T47D (cell line): ENCODE measurements at regions not wholly inside any gene's neighbourhood (a gene's known extent, or its start where the extent isn't known, plus 50 kb on each side); places are given as distances from the start of the nearest gene placed in this dataset.
A peak's percentile ranks its signal among the peaks of the same experiment; 100 is the strongest.

Experiments
- DNase-seq, 2 experiments: peaks; one replicate each; pipeline versions ENCODE4 v3.0.0 to v3.0.0-alpha.2; 2011 to 2012; ENCODE audit warnings: low read depth in 1 of 2, low spot score in 1 of 2
- JUND ChIP-seq: IDR thresholded peaks from 2 replicates; pipeline ENCODE4 v1.6.1; 2012; ENCODE audit warnings: low read depth
- in situ Hi-C: cut with HindIII; loops from 2 replicates; pipeline ENCODE4 v1.10.0; 2016; ENCODE audit warnings: low sequenced_read_pairs, low pct_unique_long_range_greater_than_20kb

- DNase-seq = no peak
- TF ChIP-seq JUND = no peak
- in situ Hi-C loops = no loop called here
These were observed 79.7 kb downstream of the TMEM17 start for GRCh38 chr2:62426154-62426912.

GRCh38 chr2:62425684-62426083, 80.3 kb downstream of the TMEM17 start:
- in situ Hi-C loops = no loop called here
- DNase-seq = no peak
- TF ChIP-seq JUND = no peak

GRCh38 chr2:62424899-62425298, 81.1 kb downstream of the TMEM17 start:
- in situ Hi-C loops = no loop called here
- DNase-seq = peak in 1 of 2 experiments; percentile 5
- no peak for TF ChIP-seq JUND

- TF ChIP-seq JUND = no peak
- in situ Hi-C loops = no loop called here
- no peak for DNase-seq
These were observed 82.0 kb downstream of the TMEM17 start for GRCh38 chr2:62423883-62424458.

- DNase-seq = peak in 1 of 2 experiments; percentile 80
- in situ Hi-C loops = no loop called here
- no peak for TF ChIP-seq JUND
These were observed 82.8 kb downstream of the TMEM17 start for GRCh38 chr2:62423235-62423634.

GRCh38 chr2:62415518-62415917, 90.5 kb downstream of the TMEM17 start:
- no peak for TF ChIP-seq JUND
- in situ Hi-C loops = no loop called here
- DNase-seq = peak in 1 of 2 experiments; percentile 3

- DNase-seq = peak in 1 of 2 experiments; percentile 19
- TF ChIP-seq JUND = no peak
- in situ Hi-C loops = no loop called here
These were observed 91.0 kb downstream of the TMEM17 start for GRCh38 chr2:62415019-62415431.

- in situ Hi-C loops = no loop called here
These were observed 92.8 kb downstream of the TMEM17 start for GRCh38 chr2:62413116-62413663.

GRCh38 chr2:62412347-62412742, 93.7 kb downstream of the TMEM17 start:
- in situ Hi-C loops = no loop called here
- DNase-seq = no peak
- TF ChIP-seq JUND = no peak

More at GRCh38 chr2:62413116-62413663, 92.8 kb downstream of the TMEM17 start:
- no peak for DNase-seq
- TF ChIP-seq JUND = no peak

GRCh38 chr2:62410926-62411456, 95.0 kb downstream of the TMEM17 start:
- DNase-seq = no peak
- no peak for TF ChIP-seq JUND
- in situ Hi-C loops = no loop called here

GRCh38 chr2:62410015-62410453, 96.0 kb downstream of the TMEM17 start:
- in situ Hi-C loops = no loop called here
- peak in 1 of 2 experiments; percentile 58 for DNase-seq
- no peak for TF ChIP-seq JUND

- in situ Hi-C loops = no loop called here
- DNase-seq = peak in 1 of 2 experiments; percentile 27
- TF ChIP-seq JUND = no peak
These were observed 96.6 kb downstream of the TMEM17 start for GRCh38 chr2:62409442-62409841.

- DNase-seq = no peak
- in situ Hi-C loops = no loop called here
- no peak for TF ChIP-seq JUND
These were observed 97.7 kb downstream of the TMEM17 start for GRCh38 chr2:62408241-62408677.
